Endothelial cell of umbilical vein (primary cell): ENCODE measurements at regions not wholly inside any gene's neighbourhood (a gene's known extent, or its start where the extent isn't known, plus 50 kb on each side); places are given as distances from the start of the nearest gene placed in this dataset.

Experiments
- BruUV-seq: library from RNA; stranded (reverse); fragments of 400-500 nt; replicated peaks from 2 replicates; lab custom pipeline; 2021; lab: Mats Ljungman, UMichigan
- CTCF ChIA-PET: fragments of 300-600, 350-600 bp; sonication (Branson Sonifier 250); formaldehyde crosslinking; loops from one replicate; lab custom pipeline; 2021; ENCODE audit warnings: antibody characterized with exemption, inconsistent platforms; lab: Charles Lee
- POLR2A ChIA-PET: fragments of 300-600, 350-600 bp; sonication (Branson Sonifier 250); formaldehyde crosslinking; loops from one replicate; lab custom pipeline; 2021; ENCODE audit warnings: antibody characterized with exemption, inconsistent platforms; lab: Charles Lee
- DNase-seq: peaks from one replicate; pipeline ENCODE4 v3.0.0-alpha.2; 2011; ENCODE audit warnings: low read depth, low spot score
- FAIRE-seq: peaks from 2 replicates; lab custom pipeline; 2011; peaks lifted over from hg19 to GRCh38; lab: Jason Lieb, UNC
- H2AFZ ChIP-seq: 2 replicates; pipeline ENCODE4 v1.6.0; 2012; ENCODE audit warnings: low read depth, low read length, control low read depth, inconsistent platforms
- H3K27ac ChIP-seq: 2 replicates; pipeline ENCODE4 v1.5.1; 2011; ENCODE audit warnings: low read depth, mild to moderate bottlenecking, control low read depth, low read length, moderate library complexity; ENCODE audit not compliant: insufficient read depth
- H3K27me3 ChIP-seq, 2 experiments: 2 replicates each; pipeline versions ENCODE4 v1.6.0 to v1.6.1; 2011; ENCODE audit warnings: low read length in 2 of 2, mixed read lengths in 1 of 2; ENCODE audit not compliant: control insufficient read depth in 2 of 2, insufficient read depth in 2 of 2
- H3K36me3 ChIP-seq, 2 experiments: 2 replicates in 1 of 2; 3 replicates in 1 of 2; pipeline ENCODE4 v1.5.1; 2011; ENCODE audit warnings: low read length in 2 of 2, mild to moderate bottlenecking in 1 of 2, moderate library complexity in 1 of 2; ENCODE audit not compliant: control insufficient read depth in 2 of 2, insufficient read depth in 2 of 2; ENCODE audit errors: extremely low read depth in 1 of 2
- H3K4me1 ChIP-seq: 3 replicates; pipeline ENCODE4 v1.5.1; 2011; ENCODE audit warnings: mild to moderate bottlenecking, low read length; ENCODE audit not compliant: control insufficient read depth, insufficient read depth; ENCODE audit errors: extremely low read depth
- H3K4me2 ChIP-seq: 2 replicates; pipeline ENCODE4 v1.6.1; 2011; ENCODE audit warnings: low read length, control low read depth, mixed read lengths; ENCODE audit not compliant: insufficient read depth
- H3K4me3 ChIP-seq, 3 experiments: fragments of 200-600 bp in 1 of 3; sonication (generic), shearing (Covaris generic) in 1 of 3; replicated peaks in 1 of 3; 2 replicates each; pipeline ENCODE4 v1.5.1; 2011 to 2016; ENCODE audit warnings: control low read depth in 3 of 3, low read length in 3 of 3, mild to moderate bottlenecking in 2 of 3, inconsistent platforms in 1 of 3, low read depth in 1 of 3, moderate library complexity in 1 of 3; ENCODE audit not compliant: insufficient read depth in 1 of 3
- H3K79me2 ChIP-seq: 2 replicates; pipeline ENCODE4 v1.6.0; 2012; ENCODE audit warnings: low read length, inconsistent platforms; ENCODE audit not compliant: control insufficient read depth, insufficient read depth
- H3K9ac ChIP-seq: replicated peaks from 2 replicates; pipeline ENCODE3; 2011; ENCODE audit warnings: low read length, control low read depth; ENCODE audit not compliant: insufficient read depth; ENCODE audit errors: extremely low read depth
- H3K9me1 ChIP-seq: replicated peaks from 3 replicates; pipeline ENCODE4 v1.6.0; 2011; ENCODE audit warnings: mild to moderate bottlenecking, low read length; ENCODE audit not compliant: control insufficient read depth, insufficient read depth; ENCODE audit errors: extremely low read depth
- H3K9me3 ChIP-seq: replicated peaks from 2 replicates; pipeline ENCODE4 v1.5.1; 2012; ENCODE audit warnings: low read length, inconsistent platforms; ENCODE audit not compliant: control insufficient read depth, insufficient read depth
- H4K20me1 ChIP-seq: replicated peaks from 2 replicates; pipeline ENCODE3; 2011; ENCODE audit warnings: mild to moderate bottlenecking, low read length; ENCODE audit not compliant: control insufficient read depth, insufficient read depth; ENCODE audit errors: extremely low read depth
- EZH2 ChIP-seq: IDR thresholded peaks from 2 replicates; pipeline ENCODE4 v1.6.1; 2012; ENCODE audit warnings: borderline replicate concordance, low read depth, mild to moderate bottlenecking, moderate library complexity, low read length, inconsistent platforms; ENCODE audit not compliant: severe bottlenecking
- FOS ChIP-seq: IDR thresholded peaks from 2 replicates; pipeline ENCODE4 v1.6.1; 2011; ENCODE audit warnings: mild to moderate bottlenecking, low read length, moderate library complexity, borderline replicate concordance; ENCODE audit not compliant: insufficient read depth
- GATA2 ChIP-seq: IDR thresholded peaks from 2 replicates; pipeline ENCODE4 v1.7.0; 2011; ENCODE audit warnings: low read depth, mild to moderate bottlenecking, moderate library complexity, mixed read lengths, low read length; ENCODE audit not compliant: insufficient read length, insufficient read depth
- JUN ChIP-seq: IDR thresholded peaks from 2 replicates; pipeline ENCODE4 v1.6.1; 2011; ENCODE audit warnings: borderline replicate concordance, low read depth; ENCODE audit not compliant: insufficient read length, insufficient read depth
- MYC ChIP-seq: IDR thresholded peaks from one replicate; pipeline ENCODE4 v1.6.1; 2011; ENCODE audit warnings: mild to moderate bottlenecking, low read depth, low read length
- POLR2A ChIP-seq: IDR thresholded peaks from 2 replicates; pipeline ENCODE4 v1.6.1; 2012; ENCODE audit warnings: low read depth, mild to moderate bottlenecking, control low read depth, low read length
- POLR2AphosphoS5 ChIP-seq: IDR thresholded peaks from 2 replicates; pipeline ENCODE4 v1.6.1; 2012; ENCODE audit warnings: low read depth, mild to moderate bottlenecking, control low read depth, low read length, moderate library complexity; ENCODE audit not compliant: insufficient read depth
- dilution Hi-C: fragments of 300-500 bp; cut with MboI; formaldehyde crosslinking; loops from one replicate; pipeline ENCODE4 v1.15.0; 2019; ENCODE audit warnings: low sequenced_read_pairs; ENCODE audit not compliant: extremely low pct_ligation_motif_present
- intact Hi-C: fragments of 100-400 bp; cut with micrococcal nuclease; formaldehyde crosslinking; loops from one replicate; pipeline ENCODE4 v1.10.0; 2022
- TF ChIP-seq, protein P1 (sequence below): IDR thresholded peaks from 2 replicates; pipeline ENCODE4 v1.6.1; 2011; ENCODE audit not compliant: insufficient read depth, insufficient read length
- TF ChIP-seq, protein P2 (sequence below), 2 donors: IDR thresholded peaks; 1 replicate in 1 of 2; 2 replicates in 1 of 2; pipeline ENCODE4 v1.5.1; 2011; ENCODE audit warnings: low read length in 2 of 2, mild to moderate bottlenecking in 2 of 2, moderate library complexity in 2 of 2, control low read depth in 1 of 2, inconsistent platforms in 1 of 2, low read depth in 1 of 2; ENCODE audit not compliant: insufficient read depth in 1 of 2; ENCODE audit errors: extremely low read depth in 1 of 2

GRCh38 chr1:98364544-98364943 lies 297.0 kb upstream of the SNX7 start:
- Histone ChIP-seq H3K27me3 (no peaks in the 10 kb centered on the region), H3K79me2 (no peaks in the 10 kb centered on the region), H3K9me1 (no peaks in the 10 kb centered on the region), H3K4me2 (no peak overlapping the region), H3K9ac (no peak overlapping the region), H2AFZ (no peak overlapping the region), H3K4me3 (no peak overlapping the region), H3K36me3 (no peaks in the 10 kb centered on the region), H4K20me1 (no peaks in the 10 kb centered on the region), H3K4me1 (peaks cover 3% of the 10 kb centered on the region), H3K27ac (no peak overlapping the region), H3K9me3 (no peaks in the 10 kb centered on the region)
- no peak for FAIRE-seq
- TF ChIP-seq EZH2 (no peak), POLR2A (no peak), GATA2 (no peak), FOS (no peak), JUN (no peak), MYC (no peak), POLR2AphosphoS5 (no peak)
- TF ChIP-seq, protein P1, sequence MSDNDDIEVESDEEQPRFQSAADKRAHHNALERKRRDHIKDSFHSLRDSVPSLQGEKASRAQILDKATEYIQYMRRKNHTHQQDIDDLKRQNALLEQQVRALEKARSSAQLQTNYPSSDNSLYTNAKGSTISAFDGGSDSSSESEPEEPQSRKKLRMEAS = no peak
- TF ChIP-seq, protein P2, sequence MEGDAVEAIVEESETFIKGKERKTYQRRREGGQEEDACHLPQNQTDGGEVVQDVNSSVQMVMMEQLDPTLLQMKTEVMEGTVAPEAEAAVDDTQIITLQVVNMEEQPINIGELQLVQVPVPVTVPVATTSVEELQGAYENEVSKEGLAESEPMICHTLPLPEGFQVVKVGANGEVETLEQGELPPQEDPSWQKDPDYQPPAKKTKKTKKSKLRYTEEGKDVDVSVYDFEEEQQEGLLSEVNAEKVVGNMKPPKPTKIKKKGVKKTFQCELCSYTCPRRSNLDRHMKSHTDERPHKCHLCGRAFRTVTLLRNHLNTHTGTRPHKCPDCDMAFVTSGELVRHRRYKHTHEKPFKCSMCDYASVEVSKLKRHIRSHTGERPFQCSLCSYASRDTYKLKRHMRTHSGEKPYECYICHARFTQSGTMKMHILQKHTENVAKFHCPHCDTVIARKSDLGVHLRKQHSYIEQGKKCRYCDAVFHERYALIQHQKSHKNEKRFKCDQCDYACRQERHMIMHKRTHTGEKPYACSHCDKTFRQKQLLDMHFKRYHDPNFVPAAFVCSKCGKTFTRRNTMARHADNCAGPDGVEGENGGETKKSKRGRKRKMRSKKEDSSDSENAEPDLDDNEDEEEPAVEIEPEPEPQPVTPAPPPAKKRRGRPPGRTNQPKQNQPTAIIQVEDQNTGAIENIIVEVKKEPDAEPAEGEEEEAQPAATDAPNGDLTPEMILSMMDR (IDR thresholded peaks at IDR 0.05; ENCODE audit: extremely low read depth in 1 of 2, insufficient read depth in 1 of 2, low read depth in 1 of 2, low read length in 2 of 2) = no peak
- intact Hi-C loops (no loop called here), dilution Hi-C loops (no loop called here)
- no peak for DNase-seq
- ChIA-PET CTCF (no interaction called here), POLR2A (no interaction called here)
- no TSS peak for BruUV-seq
